Medulla oblongata (tissue), 1 donor: ENCODE measurements at regions not wholly inside any gene's neighbourhood (a gene's known extent, or its start where the extent isn't known, plus 50 kb on each side); places are given as distances from the start of the nearest gene placed in this dataset.

ENCODE experiments used
- DNase-seq: peaks from one replicate; pipeline ENCODE4 v3.0.0-alpha.2; 2015; ENCODE audit errors: extremely low spot score

DNA sequence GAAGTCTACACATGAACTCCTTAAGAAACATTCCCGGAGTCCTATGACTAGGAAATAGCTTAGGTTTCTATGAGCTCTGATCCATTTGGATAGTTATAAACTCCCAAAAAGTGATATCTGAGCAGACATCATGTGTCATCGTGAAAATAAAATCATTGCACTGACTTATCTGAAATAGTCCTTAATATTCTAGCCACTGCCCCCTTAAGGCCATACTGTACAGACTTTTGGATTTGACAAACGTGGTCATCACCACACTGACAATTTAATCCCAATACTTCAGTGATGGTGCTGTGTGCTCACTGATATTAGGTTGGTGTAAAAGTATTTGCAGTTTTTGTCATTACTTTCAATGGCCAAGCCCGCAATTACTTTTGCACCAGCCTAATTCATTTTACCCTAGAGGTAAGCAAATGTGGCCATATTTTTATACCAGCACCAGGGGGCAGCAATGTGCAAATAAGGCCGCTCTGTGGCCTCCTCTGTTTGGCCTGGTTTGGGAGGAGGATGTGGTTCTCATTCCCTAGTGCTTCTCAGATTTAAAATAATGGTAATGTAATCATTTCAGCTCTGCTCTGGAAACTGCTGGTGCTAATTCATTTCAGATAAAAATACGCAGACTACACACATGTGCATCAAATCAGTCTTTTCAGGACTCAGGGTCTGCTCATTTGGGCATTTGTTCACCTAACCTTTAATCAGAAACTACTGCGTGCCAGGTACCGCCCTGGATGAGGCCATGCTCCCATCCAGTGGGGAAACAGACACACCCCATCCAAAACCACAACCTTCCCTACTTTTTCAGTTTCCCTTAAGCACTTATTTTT, 196.4 kb upstream of the C1QTNF7 start:
- DNase-seq = peak; percentile 93

DNA sequence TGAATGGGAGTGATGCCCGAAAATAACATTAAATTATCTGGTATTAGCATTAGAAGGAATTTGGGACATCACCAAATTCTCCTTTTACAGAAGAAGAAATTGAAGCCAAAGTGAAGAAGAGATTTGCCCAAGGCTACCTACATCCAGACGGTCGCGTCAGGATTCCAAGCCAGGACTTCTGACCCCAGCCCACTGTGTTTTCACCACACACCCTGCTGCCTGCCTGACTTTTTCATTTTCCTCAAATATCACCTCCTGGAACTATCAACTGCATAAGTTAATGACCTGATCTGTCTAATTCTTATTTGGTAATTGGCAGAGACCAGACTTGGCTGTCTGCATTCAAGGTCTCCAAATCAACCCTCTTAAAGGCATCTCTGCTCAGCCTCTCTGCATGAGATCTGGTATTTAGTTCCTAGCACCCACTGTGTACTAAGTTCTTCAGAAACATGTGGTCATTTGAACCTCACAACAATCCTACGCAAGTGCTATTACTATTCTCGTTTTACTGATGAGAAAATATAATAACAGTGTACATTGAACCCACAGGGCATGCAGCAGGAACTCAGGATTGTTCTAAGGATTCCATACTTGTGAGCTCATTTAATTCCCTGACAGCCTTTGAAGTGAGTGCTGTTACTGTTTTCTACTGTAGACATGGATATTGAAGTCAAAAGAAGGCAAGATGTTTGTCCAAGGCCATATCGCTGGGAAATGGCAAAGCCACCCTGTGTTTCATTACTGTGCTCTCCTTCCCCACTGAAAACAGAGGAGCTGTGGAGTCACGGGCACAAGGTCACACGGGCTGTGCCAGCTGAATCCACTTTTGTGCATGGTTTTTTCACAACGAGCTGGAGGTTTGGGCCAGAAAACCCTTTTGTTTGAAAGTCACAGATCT, 195.2 kb upstream of the C1QTNF7 start:
- DNase-seq = peak; percentile 55

DNA sequence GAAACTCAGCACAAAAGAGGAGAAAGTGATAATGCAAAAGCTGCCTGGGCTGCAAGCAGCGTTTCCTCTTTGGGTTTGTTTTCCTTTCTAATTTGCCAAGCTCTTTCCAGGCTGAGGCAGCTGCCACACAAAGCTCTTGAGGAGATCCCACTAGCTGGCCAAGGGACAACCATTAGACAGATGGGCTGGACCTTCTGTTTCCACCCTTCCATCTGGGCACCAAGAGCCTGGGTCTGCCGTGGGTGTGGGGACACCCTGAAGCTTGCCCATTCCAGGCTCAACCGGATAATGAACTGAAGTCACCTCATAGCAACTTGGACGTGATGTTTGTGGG, 194.6 kb upstream of the C1QTNF7 start:
- DNase-seq = peak; percentile 58

GRCh38 chr4:15233626-15234025, 194.2 kb upstream of the C1QTNF7 start:
- no peak for DNase-seq

GRCh38 chr4:15234116-15234855, 193.5 kb upstream of the C1QTNF7 start:
- peak; percentile 27 for DNase-seq

DNA sequence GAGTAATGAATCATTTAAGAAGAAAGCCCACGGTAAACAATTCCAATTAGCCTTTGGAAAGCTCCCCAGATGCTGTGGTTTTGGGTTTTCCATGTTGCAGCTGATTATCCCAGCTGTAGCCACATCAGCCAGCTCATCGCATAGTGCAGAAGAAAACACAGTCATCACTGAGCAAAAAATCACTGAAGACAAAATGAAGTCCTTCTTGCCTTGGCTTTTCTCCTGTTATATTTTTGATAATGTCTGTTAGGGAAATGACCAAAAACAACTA, 193.0 kb upstream of the C1QTNF7 start:
- no peak for DNase-seq

GRCh38 chr4:15235135-15235534, 192.7 kb upstream of the C1QTNF7 start:
- DNase-seq = no peak

DNA sequence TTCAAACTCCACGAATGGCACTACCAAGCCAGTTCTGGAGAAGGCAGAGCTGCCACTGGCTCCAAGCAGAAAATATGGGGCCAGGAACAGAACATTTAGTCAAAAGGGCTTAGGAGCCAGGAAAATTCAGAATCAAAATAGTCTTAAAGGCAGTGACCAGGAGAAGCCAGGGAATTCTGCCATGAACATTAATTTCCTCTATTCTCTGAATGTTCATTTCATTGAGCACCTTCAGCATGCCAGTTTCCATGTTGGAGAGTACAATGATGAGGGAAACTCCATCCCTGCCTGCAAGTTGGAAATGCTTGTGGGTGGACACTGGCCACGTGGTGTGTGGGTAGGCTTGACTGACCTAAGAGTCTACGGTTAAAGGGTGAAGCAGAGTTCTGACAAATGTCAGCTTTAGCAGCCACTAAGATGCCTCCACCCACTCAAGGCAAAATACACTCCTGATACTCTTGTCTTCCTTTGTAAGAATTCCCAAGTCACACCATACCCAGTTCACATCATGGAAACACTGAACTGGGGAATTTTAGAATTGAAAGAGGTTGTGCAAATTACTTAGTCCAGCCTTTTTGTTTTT, 190.1 kb upstream of the C1QTNF7 start:
- no peak for DNase-seq

- DNase-seq = peak; percentile 60
Measured at GRCh38 chr4:15238720-15239119, 189.1 kb upstream of the C1QTNF7 start.

DNA sequence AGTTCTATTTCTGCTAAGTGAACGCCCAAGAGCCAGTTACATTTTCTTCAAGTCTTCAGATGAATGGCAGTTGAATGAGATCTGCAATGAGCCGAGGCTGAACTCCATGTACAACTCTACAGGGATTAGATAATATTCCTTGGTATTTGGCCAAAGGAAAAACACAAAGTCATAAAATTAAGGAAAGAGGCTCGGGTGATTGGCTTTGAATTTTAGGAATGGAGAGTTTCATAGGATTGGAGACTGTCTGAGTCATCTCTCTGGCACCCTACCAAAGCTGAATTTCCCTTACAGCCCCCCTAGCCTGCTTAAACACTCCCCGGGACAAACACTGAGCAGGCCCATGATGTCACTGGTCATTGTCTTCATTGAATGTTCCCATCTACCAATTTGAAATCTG, 188.0 kb upstream of the C1QTNF7 start:
- DNase-seq = no peak

- DNase-seq = no peak
Measured at GRCh38 chr4:15240764-15241163, 187.1 kb upstream of the C1QTNF7 start.

- DNase-seq = no peak
Measured at GRCh38 chr4:15242021-15242420, 185.8 kb upstream of the C1QTNF7 start.

DNA sequence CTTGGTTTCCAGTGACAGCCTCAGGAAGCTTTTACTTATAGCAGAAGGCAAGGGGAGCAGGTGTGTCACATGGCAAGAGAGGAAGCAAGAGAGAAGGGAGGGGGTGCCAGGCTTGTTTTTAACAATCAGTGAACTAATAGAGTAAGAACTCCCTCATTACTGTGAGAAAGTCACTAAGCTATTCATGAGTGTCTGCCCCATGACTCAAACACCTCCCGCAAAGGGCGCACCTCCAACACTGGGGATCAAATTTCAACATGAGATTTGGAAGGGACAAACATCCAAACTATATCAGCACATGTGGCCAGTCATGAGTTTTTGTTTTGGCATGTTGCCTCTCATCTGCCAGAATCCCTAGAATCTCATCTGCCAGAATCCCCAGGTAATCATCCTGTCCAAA, 183.5 kb upstream of the C1QTNF7 start:
- no peak for DNase-seq

- DNase-seq = no peak
Measured at GRCh38 chr4:15245006-15245530, 182.8 kb upstream of the C1QTNF7 start.

GRCh38 chr4:15250021-15250441, 177.8 kb upstream of the C1QTNF7 start:
- DNase-seq = no peak

DNA sequence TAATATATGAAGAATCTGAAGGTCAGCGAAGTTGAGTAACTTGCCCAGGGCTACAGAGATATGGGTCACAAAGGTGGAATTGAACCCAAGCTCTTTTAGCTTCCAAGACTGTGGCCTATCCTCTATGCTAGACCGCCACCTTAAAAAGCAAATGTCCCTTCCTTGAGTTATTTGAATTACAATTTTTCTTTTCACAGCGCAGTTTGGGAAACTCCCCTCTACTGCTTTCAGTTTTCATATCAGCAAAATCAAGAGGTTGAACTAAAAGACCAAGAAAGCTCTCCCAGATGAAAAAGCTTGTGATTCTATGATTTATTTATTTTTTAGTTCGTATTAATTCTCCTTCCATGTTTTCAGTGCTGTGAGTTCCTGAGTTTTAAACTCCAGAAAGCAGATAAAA, 174.5 kb upstream of the C1QTNF7 start:
- DNase-seq = no peak

DNA sequence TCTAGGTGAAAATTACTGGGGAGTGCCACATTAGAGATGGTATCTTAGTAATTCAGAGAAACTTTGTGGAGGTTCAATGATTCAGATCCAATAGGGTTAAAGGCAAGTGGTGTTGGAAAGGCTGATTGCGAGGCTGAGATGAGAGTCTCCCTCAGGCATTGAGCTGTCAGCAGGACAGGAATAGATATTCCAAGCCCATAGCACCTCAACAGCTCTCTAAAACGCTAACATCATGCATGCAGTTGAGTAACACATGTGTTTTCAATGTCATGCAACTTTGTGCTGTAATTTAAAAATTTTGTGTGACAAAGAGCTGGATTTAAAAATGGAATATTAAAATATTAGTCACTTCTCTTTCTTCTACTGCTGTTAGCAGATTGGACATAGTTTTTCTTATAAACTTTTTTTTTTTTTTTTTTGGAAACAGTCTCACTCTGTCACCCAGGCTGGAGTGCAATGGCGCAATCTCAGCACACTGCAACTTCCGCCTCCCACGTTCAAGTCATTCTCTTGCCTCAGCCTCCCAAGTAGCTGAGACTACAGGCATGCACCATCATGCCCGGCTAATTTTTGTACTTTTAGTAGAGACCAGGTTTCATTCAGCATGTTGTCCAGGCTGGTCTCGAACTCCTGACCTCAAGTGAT, 173.5 kb upstream of the C1QTNF7 start:
- no peak for DNase-seq

- DNase-seq = no peak
Measured at GRCh38 chr4:15255537-15255936, 172.3 kb upstream of the C1QTNF7 start.

DNA sequence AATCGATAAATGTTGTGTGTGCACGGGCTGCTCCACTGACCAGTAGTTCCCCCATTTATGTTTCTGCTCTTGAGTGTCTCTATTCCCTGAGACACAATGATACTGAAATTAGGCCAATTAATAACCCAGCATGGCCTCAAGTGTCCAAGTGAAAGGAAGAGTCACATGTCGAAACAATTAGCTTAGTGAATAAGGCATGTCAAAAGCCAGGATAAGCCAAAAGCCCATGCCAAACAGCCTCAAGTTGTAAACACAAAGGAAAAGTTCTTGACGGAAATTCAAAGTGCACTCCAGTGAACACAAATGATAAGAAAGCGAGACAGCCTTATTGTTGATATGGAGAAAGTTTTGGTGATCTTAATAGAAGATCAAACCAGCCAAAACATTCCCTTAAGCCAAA, 167.1 kb upstream of the C1QTNF7 start:
- DNase-seq = no peak

DNA sequence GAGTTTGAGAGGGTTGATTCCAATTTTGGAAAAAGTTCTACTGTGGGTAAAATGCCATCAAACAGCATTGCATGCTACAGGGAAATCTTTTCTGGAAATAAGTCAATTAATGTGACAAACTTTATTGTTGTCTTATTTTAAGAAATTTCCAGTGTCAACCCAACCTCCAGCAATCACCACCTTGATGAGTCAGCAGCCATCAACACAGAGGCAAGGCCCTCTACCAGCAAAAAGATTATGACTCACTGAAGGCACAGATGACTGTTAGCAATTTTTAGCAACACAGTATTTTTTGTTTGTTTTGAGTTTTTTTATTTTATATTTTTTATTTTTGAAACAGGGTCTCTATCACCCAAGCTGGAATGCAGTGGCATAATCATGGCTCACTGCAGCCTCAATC, 165.4 kb upstream of the C1QTNF7 start:
- no peak for DNase-seq

DNA sequence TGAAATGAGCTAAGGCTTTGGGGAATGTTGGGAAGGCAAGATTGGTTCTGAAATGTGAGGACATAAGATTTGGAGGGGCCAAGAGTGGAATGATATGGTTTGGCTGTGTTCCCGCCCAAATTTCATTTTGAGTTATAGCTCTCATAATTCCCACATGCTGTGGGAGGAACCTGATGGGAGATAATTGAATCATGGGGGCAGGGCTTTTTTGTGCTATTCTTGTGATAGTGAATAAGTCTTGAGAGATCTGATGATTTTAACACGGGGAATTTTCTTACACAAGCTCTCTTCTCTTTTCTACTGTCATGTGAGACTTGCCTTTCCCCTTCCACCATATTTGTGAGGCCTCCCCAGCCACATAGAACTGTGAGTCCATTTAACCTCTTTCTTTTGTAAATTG, 157.6 kb upstream of the C1QTNF7 start:
- DNase-seq = no peak
